OCI-LY7 (cell line): ENCODE measurements at regions not wholly inside any gene's neighbourhood (a gene's known extent, or its start where the extent isn't known, plus 50 kb on each side); places are given as distances from the start of the nearest gene placed in this dataset.

Experiments used
- EZH2phosphoT487 ChIP-seq: fragments of 200-600 bp; sonication (generic); IDR thresholded peaks from 2 replicates; pipeline ENCODE4 v1.6.1; 2018; ENCODE audit warnings: low read depth, borderline replicate concordance, mild to moderate bottlenecking, mixed run types, antibody characterized with exemption, low read length, moderate library complexity, mixed read lengths
- TF ChIP-seq, protein P1 (sequence below): fragments of 200-600 bp; sonication (generic); conservative IDR thresholded peaks from 2 replicates; pipeline ENCODE4 v1.5.1; 2014; ENCODE audit warnings: mild to moderate bottlenecking, antibody characterized with exemption, low read length, moderate library complexity, mixed read lengths

GRCh38 chr15:36403351-36403750 lies 176.1 kb upstream of the CDIN1 start:
- TF ChIP-seq, protein P1, sequence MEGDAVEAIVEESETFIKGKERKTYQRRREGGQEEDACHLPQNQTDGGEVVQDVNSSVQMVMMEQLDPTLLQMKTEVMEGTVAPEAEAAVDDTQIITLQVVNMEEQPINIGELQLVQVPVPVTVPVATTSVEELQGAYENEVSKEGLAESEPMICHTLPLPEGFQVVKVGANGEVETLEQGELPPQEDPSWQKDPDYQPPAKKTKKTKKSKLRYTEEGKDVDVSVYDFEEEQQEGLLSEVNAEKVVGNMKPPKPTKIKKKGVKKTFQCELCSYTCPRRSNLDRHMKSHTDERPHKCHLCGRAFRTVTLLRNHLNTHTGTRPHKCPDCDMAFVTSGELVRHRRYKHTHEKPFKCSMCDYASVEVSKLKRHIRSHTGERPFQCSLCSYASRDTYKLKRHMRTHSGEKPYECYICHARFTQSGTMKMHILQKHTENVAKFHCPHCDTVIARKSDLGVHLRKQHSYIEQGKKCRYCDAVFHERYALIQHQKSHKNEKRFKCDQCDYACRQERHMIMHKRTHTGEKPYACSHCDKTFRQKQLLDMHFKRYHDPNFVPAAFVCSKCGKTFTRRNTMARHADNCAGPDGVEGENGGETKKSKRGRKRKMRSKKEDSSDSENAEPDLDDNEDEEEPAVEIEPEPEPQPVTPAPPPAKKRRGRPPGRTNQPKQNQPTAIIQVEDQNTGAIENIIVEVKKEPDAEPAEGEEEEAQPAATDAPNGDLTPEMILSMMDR = no peak
- TF ChIP-seq EZH2phosphoT487 = no peak
